H1 (cell line): ENCODE measurements at regions not wholly inside any gene's neighbourhood (a gene's known extent, or its start where the extent isn't known, plus 50 kb on each side); places are given as distances from the start of the nearest gene placed in this dataset.

Source experiments
- CTCF ChIA-PET: fragments of 300-600 bp; sonication (Branson Sonifier 250); formaldehyde crosslinking; loops from one replicate; lab custom pipeline; 2021; ENCODE audit not compliant: partially characterized antibody; lab: Charles Lee
- POLR2A ChIA-PET: fragments of 300-600 bp; sonication (Branson Sonifier 250); formaldehyde crosslinking; loops from one replicate; lab custom pipeline; 2021; ENCODE audit warnings: inconsistent platforms; ENCODE audit not compliant: partially characterized antibody; lab: Charles Lee
- DNase-seq, 2 experiments: peaks; one replicate each; pipeline versions ENCODE4 v3.0.0 to v3.0.0-alpha.2; 2010 to 2022; ENCODE audit warnings: low spot score in 2 of 2, low read depth in 1 of 2, mixed read lengths in 1 of 2
- FAIRE-seq: peaks from 2 replicates; lab custom pipeline; 2011; peaks lifted over from hg19 to GRCh38; lab: Jason Lieb, UNC
- H2AFZ ChIP-seq: 2 replicates; pipeline ENCODE4 v1.8.1; 2012; ENCODE audit warnings: low read length, inconsistent platforms
- H2AK5ac ChIP-seq: 2 replicates; pipeline ENCODE4 v1.6.1; 2013; ENCODE audit warnings: low read depth, low read length
- H2BK120ac ChIP-seq: replicated peaks from 2 replicates; pipeline ENCODE3; 2013; ENCODE audit warnings: low read depth, low read length, inconsistent platforms
- H2BK12ac ChIP-seq: 2 replicates; pipeline ENCODE4 v1.6.1; 2013; ENCODE audit warnings: low read depth, low read length
- H2BK15ac ChIP-seq: 2 replicates; pipeline ENCODE4 v1.6.1; 2013; ENCODE audit warnings: low read length
- H2BK20ac ChIP-seq: 2 replicates; pipeline ENCODE4 v1.6.1; 2013; ENCODE audit warnings: low read length
- H2BK5ac ChIP-seq: 2 replicates; pipeline ENCODE4 v1.6.1; 2013; ENCODE audit warnings: low read depth, low read length
- H3K14ac ChIP-seq: 2 replicates; pipeline ENCODE4 v1.6.1; 2013; ENCODE audit warnings: inconsistent platforms; ENCODE audit not compliant: insufficient read length
- H3K18ac ChIP-seq: 2 replicates; pipeline ENCODE4 v1.6.1; 2013; ENCODE audit warnings: low read length; ENCODE audit errors: extremely low read depth
- H3K23ac ChIP-seq: 2 replicates; pipeline ENCODE4 v1.6.1; 2013; ENCODE audit warnings: inconsistent platforms; ENCODE audit not compliant: insufficient read length
- H3K23me2 ChIP-seq: 2 replicates; pipeline ENCODE4 v1.6.1; 2013; ENCODE audit warnings: low read depth, low read length
- H3K27ac ChIP-seq: 2 replicates; pipeline ENCODE4 v1.6.1; 2011; ENCODE audit warnings: low read depth, low read length, inconsistent platforms
- H3K27me3 ChIP-seq, 4 experiments: replicated peaks in 1 of 4; 1 replicate in 1 of 4; 2 replicates in 3 of 4; pipeline versions ENCODE4 v1.6.1 to v1.8.1; 2011 to 2013; ENCODE audit warnings: low read length in 3 of 4, mild to moderate bottlenecking in 3 of 4, inconsistent platforms in 2 of 4, mixed read lengths in 2 of 4, moderate library complexity in 1 of 4; ENCODE audit not compliant: control insufficient read depth in 3 of 4, insufficient read depth in 3 of 4; ENCODE audit errors: extremely low read depth in 1 of 4
- H3K36me3 ChIP-seq, 4 experiments: 2 replicates each; pipeline versions ENCODE4 v1.6.1 to v1.8.1; 2011 to 2013; ENCODE audit warnings: mild to moderate bottlenecking in 4 of 4, low read length in 3 of 4, moderate library complexity in 2 of 4, control low read depth in 1 of 4, inconsistent platforms in 1 of 4; ENCODE audit not compliant: insufficient read depth in 4 of 4, control insufficient read depth in 2 of 4
- H3K4ac ChIP-seq: replicated peaks from 2 replicates; pipeline ENCODE3; 2013; ENCODE audit warnings: low read length, low read depth, mixed read lengths, inconsistent platforms; ENCODE audit not compliant: insufficient read length
- H3K4me1 ChIP-seq, 4 experiments: replicated peaks in 1 of 4; 1 replicate in 1 of 4; 2 replicates in 3 of 4; pipeline versions ENCODE4 v1.6.1 to v1.8.1; 2011 to 2013; ENCODE audit warnings: low read length in 3 of 4, inconsistent platforms in 2 of 4, mixed read lengths in 1 of 4; ENCODE audit not compliant: insufficient read depth in 4 of 4, control insufficient read depth in 3 of 4
- H3K4me2 ChIP-seq, 2 experiments: 2 replicates each; pipeline versions ENCODE4 v1.6.1 to v1.8.1; 2011 to 2013; ENCODE audit warnings: low read depth in 2 of 2, low read length in 2 of 2, control low read depth in 1 of 2, inconsistent platforms in 1 of 2, mild to moderate bottlenecking in 1 of 2; ENCODE audit not compliant: insufficient read depth in 1 of 2
- H3K4me3 ChIP-seq, 4 experiments: fragments of 200-600, 300-600 bp in 1 of 4; sonication (generic), shearing (Covaris generic), sonication (Bioruptor Twin) in 1 of 4; 2 replicates each; pipeline versions ENCODE4 v1.5.1 to v1.8.1; 2011 to 2016; ENCODE audit warnings: low read length in 4 of 4, low read depth in 3 of 4, control low read depth in 2 of 4, inconsistent platforms in 2 of 4, mild to moderate bottlenecking in 2 of 4, mixed read lengths in 1 of 4, moderate library complexity in 1 of 4; ENCODE audit not compliant: insufficient read depth in 2 of 4; ENCODE audit errors: extremely low read depth in 1 of 4
- H3K56ac ChIP-seq: replicated peaks from 2 replicates; pipeline ENCODE3; 2013; ENCODE audit warnings: low read depth, mild to moderate bottlenecking, mixed read lengths, low read length, inconsistent platforms; ENCODE audit not compliant: insufficient read length
- H3K79me1 ChIP-seq: 2 replicates; pipeline ENCODE4 v1.6.1; 2013; ENCODE audit warnings: low read depth, low read length, control low read depth
- H3K79me2 ChIP-seq, 2 experiments: 2 replicates each; pipeline versions ENCODE4 v1.6.1 to v1.8.1; 2012 to 2013; ENCODE audit warnings: low read length in 2 of 2, mild to moderate bottlenecking in 2 of 2, inconsistent platforms in 1 of 2; ENCODE audit not compliant: insufficient read depth in 2 of 2, control insufficient read depth in 1 of 2
- H3K9ac ChIP-seq, 4 experiments: replicated peaks in 1 of 4; 1 replicate in 1 of 4; 2 replicates in 3 of 4; pipeline versions ENCODE4 v1.6.1 to v1.8.1; 2011 to 2013; ENCODE audit warnings: low read depth in 3 of 4, low read length in 3 of 4, control low read depth in 2 of 4, mild to moderate bottlenecking in 2 of 4, moderate library complexity in 2 of 4, inconsistent platforms in 1 of 4; ENCODE audit errors: extremely low read depth in 1 of 4
- H3K9me3 ChIP-seq, 2 experiments: 2 replicates each; pipeline versions ENCODE4 v1.6.1 to v1.8.1; 2012 to 2013; ENCODE audit warnings: mild to moderate bottlenecking in 2 of 2, moderate library complexity in 2 of 2, control low read depth in 1 of 2, inconsistent platforms in 1 of 2, low read depth in 1 of 2, low read length in 1 of 2, mixed read lengths in 1 of 2; ENCODE audit not compliant: insufficient read depth in 2 of 2
- H4K20me1 ChIP-seq, 2 experiments: replicated peaks in 1 of 2; 2 replicates each; pipeline versions ENCODE3 to v1.8.1; 2011 to 2013; ENCODE audit warnings: inconsistent platforms in 2 of 2, low read length in 2 of 2, mild to moderate bottlenecking in 1 of 2; ENCODE audit not compliant: insufficient read depth in 2 of 2, control insufficient read depth in 1 of 2
- H4K5ac ChIP-seq: 2 replicates; pipeline ENCODE4 v1.6.1; 2013; ENCODE audit warnings: low read length, low read depth, mixed read lengths, inconsistent platforms; ENCODE audit not compliant: insufficient read length
- H4K8ac ChIP-seq: 2 replicates; pipeline ENCODE4 v1.8.0; 2013; ENCODE audit warnings: mild to moderate bottlenecking, moderate library complexity, low read length, inconsistent platforms; ENCODE audit not compliant: insufficient read depth; ENCODE audit errors: extremely low read depth
- H4K91ac ChIP-seq: replicated peaks from 2 replicates; pipeline ENCODE3; 2013; ENCODE audit warnings: low read length, mixed read lengths, inconsistent platforms; ENCODE audit not compliant: insufficient read length
- JUN ChIP-seq: IDR thresholded peaks from 2 replicates; pipeline ENCODE4 v1.6.1; 2011; ENCODE audit warnings: low read depth, mild to moderate bottlenecking, improper control_type of control experiment, low read length
- SP1 ChIP-seq: IDR thresholded peaks from 2 replicates; pipeline ENCODE4 v1.6.1; 2011; ENCODE audit warnings: low read depth, low read length
- WGBS, 2 experiments: shearing (Covaris generic) in 1 of 2; methylation state at CpG; one replicate each; pipeline versions ENCODE4 v1.1.6 to v1.1.7; 2013 to 2015; ENCODE audit warnings: low lambda C conversion rate in 2 of 2, mixed read lengths in 2 of 2, inconsistent platforms in 1 of 2, low coverage in 1 of 2, missing lambda C conversion rate in 1 of 2; ENCODE audit not compliant: insufficient replicate concordance in 2 of 2, insufficient coverage in 1 of 2, insufficient read length in 1 of 2; ENCODE audit errors: extremely low coverage in 1 of 2, missing lambda C conversion rate in 1 of 2; 5-methylcytosine and 5-hydroxymethylcytosine counted together

- CTCF ChIA-PET, result no interaction called here
- Histone ChIP-seq H3K79me1 (no peaks in the 10 kb centered on the region), H2AFZ (no peak overlapping the region; the same call in 1 of the 2 replicates), H3K18ac (no peak overlapping the region), H3K27ac (no peak overlapping the region), H3K79me2 (no peaks in the 10 kb centered on the region), H2BK15ac (no peak overlapping the region), H2BK5ac (no peak overlapping the region), H3K9me3 (no peaks in the 10 kb centered on the region), H2BK20ac (no peak overlapping the region), H4K5ac (no peak overlapping the region), H3K4ac (no peak overlapping the region), H2BK120ac (no peak overlapping the region), H2AK5ac (no peak overlapping the region), H4K20me1 (no peaks in the 10 kb centered on the region), H3K23me2 (no peaks in the 10 kb centered on the region), H3K23ac (no peak overlapping the region), H3K4me3 (no peak overlapping the region), H3K4me2 (no peak overlapping the region), H4K91ac (no peak overlapping the region), H4K8ac (no peak overlapping the region), H3K14ac (no peak overlapping the region), H3K9ac (no peak overlapping the region), H3K56ac (no peak overlapping the region), H3K36me3 (no peaks in the 10 kb centered on the region; a peak in 1 of 8 replicates), H3K27me3 (no peaks in the 10 kb centered on the region), H2BK12ac (no peak overlapping the region), H3K4me1 (no peaks in the 10 kb centered on the region)
- no peak for DNase-seq
- no peak for FAIRE-seq
- POLR2A ChIA-PET, result no interaction called here
- 90% methylated on average over 2 of the region's 2 CpGs; no CpG with 5 or more reads in 1 of the 2 experiments for WGBS, 2 experiments
- TF ChIP-seq SP1 (no peak), JUN (no peak)
These were observed 227.5 kb upstream of the CNTN5 start for GRCh38 chr11:98793276-98793675.
